ENCODE measurements at regions not wholly inside any gene's neighbourhood (a gene's known extent, or its start where the extent isn't known, plus 50 kb on each side); places are given as distances from the start of the nearest gene placed in this dataset.

- H3K36me3 ChIP-seq (replicated peaks in 1 of 2; ENCODE audit: control insufficient read depth in 1 of 2, insufficient read depth in 2 of 2, low read length in 2 of 2), result no peaks in the 10 kb centered on the region
- no peak for FAIRE-seq
- ChIA-PET CTCF (ENCODE audit: low intra/inter-chr PET ratio, low total read pairs) (no interaction called here), POLR2A (no interaction called here)
- no peak overlapping the region for H2AFZ ChIP-seq (ENCODE audit: low read length)
- no peaks in the 10 kb centered on the region for H4K20me1 ChIP-seq (ENCODE audit: insufficient read depth, low read length)
- BruUV-seq (replicated peaks), result no TSS peak
- H3K4me2 ChIP-seq (ENCODE audit: low read depth, low read length), result no peak overlapping the region
- in situ Hi-C loops (cut with HindIII; ENCODE audit: extremely low pct_ligation_motif_present, low pct_unique_long_range_greater_than_20kb) (no loop called here), intact Hi-C loops (cut with micrococcal nuclease; ENCODE audit: unreplicated experiment) (no loop called here)
- DNase-seq (ENCODE audit: low spot score), result no peak
- no peak for ATAC-seq
- no peaks in the 10 kb centered on the region for H3K4me1 ChIP-seq (ENCODE audit: insufficient read depth, low read length)
- TF ChIP-seq SIN3A (IDR thresholded peaks at IDR 0.05; ENCODE audit: borderline replicate concordance, low read depth, low read length), result no peak
- no peak for TF ChIP-seq THYN1 (CRISPR knock-in tag; IDR thresholded peaks at IDR 0.05; ENCODE audit: borderline replicate concordance, low read depth)
- no peaks in the 10 kb centered on the region for H3K27me3 ChIP-seq (ENCODE audit: control insufficient read depth in 1 of 2, insufficient read depth in 2 of 2, low read length in 2 of 2)
- peaks cover 81% of the 10 kb centered on the region for H3K9me3 ChIP-seq (ENCODE audit: low read length)
- H3K9ac ChIP-seq (ENCODE audit: insufficient read depth, low read depth, low read length), result no peak overlapping the region
- no peak overlapping the region for H3K27ac ChIP-seq (ENCODE audit: extremely low read length, insufficient read depth, low read length)
- H3K79me2 ChIP-seq (ENCODE audit: insufficient read depth, low read length), result no peaks in the 10 kb centered on the region
- H3K4me3 ChIP-seq (replicated peaks in 1 of 3; ENCODE audit: insufficient read depth in 1 of 3, low read depth in 2 of 3, low read length in 3 of 3), result no peak overlapping the region
- 1% methylated on average over 2 of the region's 2 CpGs for WGBS (ENCODE audit: low lambda C conversion rate)
Observed at GRCh38 chr2:22406625-22407024, 978.4 kb upstream of the KLHL29 start.

- no peak for TF ChIP-seq ZNF792 (CRISPR knock-in tag; IDR thresholded peaks at IDR 0.05)
- TF ChIP-seq ZNF543 (CRISPR knock-in tag; IDR thresholded peaks at IDR 0.05), result no peak
- TF ChIP-seq GPN1 (CRISPR knock-in tag; IDR thresholded peaks at IDR 0.05; ENCODE audit: borderline replicate concordance), result no peak
- TF ChIP-seq FOXP1 (IDR thresholded peaks at IDR 0.05), result no peak
- TF ChIP-seq FOXP1 (CRISPR knock-in tag; IDR thresholded peaks at IDR 0.05), result no peak
- no peaks in the 10 kb centered on the region for H3K36me3 ChIP-seq (replicated peaks in 1 of 2; ENCODE audit: control insufficient read depth in 1 of 2, insufficient read depth in 2 of 2, low read length in 2 of 2)
- intact Hi-C loops (cut with micrococcal nuclease; ENCODE audit: unreplicated experiment) (no loop called here), in situ Hi-C loops (cut with HindIII; ENCODE audit: extremely low pct_ligation_motif_present, low pct_unique_long_range_greater_than_20kb) (no loop called here)
- DNase-seq (ENCODE audit: low spot score), result no peak
- H3K4me1 ChIP-seq (ENCODE audit: insufficient read depth, low read length), result no peaks in the 10 kb centered on the region
- H3K27ac ChIP-seq (ENCODE audit: extremely low read length, insufficient read depth, low read length), result no peak overlapping the region
- no peak overlapping the region for H3K9ac ChIP-seq (ENCODE audit: insufficient read depth, low read depth, low read length)
- no peak for FAIRE-seq
- H4K20me1 ChIP-seq (ENCODE audit: insufficient read depth, low read length), result no peaks in the 10 kb centered on the region
- no peaks in the 10 kb centered on the region for H3K79me2 ChIP-seq (ENCODE audit: insufficient read depth, low read length)
- BruUV-seq (replicated peaks), result no TSS peak
- no peak overlapping the region for H3K4me2 ChIP-seq (ENCODE audit: low read depth, low read length)
- POLR2A ChIA-PET, result no interaction called here
- CTCF ChIA-PET (ENCODE audit: low intra/inter-chr PET ratio, low total read pairs), result no interaction called here
- H3K9me3 ChIP-seq (ENCODE audit: low read length), result peaks cover 69% of the 10 kb centered on the region
- H2AFZ ChIP-seq (ENCODE audit: low read length), result no peak overlapping the region
- H3K4me3 ChIP-seq (replicated peaks in 1 of 3; ENCODE audit: insufficient read depth in 1 of 3, low read depth in 2 of 3, low read length in 3 of 3), result no peak overlapping the region
- H3K27me3 ChIP-seq (ENCODE audit: control insufficient read depth in 1 of 2, insufficient read depth in 2 of 2, low read length in 2 of 2), result no peaks in the 10 kb centered on the region; a peak in 1 of 5 replicates
- no peak for ATAC-seq
Observed at GRCh38 chr2:22420076-22420475, 964.9 kb upstream of the KLHL29 start.

All from HepG2 (cell line).